ENCODE measurements at regions not wholly inside any gene's neighbourhood (a gene's known extent, or its start where the extent isn't known, plus 50 kb on each side); places are given as distances from the start of the nearest gene placed in this dataset.

DNA sequence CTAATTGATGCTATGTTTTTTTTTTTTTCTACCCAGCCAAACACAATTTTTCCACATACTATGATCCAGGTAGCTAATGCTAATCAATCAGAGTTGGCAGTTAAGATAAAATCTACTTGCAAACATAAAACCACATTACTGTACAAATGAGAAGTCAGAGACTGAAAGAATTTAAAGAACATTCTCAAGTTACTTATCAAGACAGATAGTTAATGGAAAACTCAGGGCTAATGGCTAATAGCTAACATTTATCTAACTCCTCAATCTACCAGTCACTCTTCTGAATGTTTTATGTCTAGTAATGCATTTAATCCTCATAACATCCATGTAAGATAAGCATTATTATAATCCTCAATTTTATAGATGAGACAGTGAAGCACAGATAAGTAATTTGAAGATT is 537.6 kb upstream of the SETBP1 start:
- H3K36me3 ChIP-seq (ENCODE audit: insufficient read depth, low read length): no peaks in the 10 kb centered on the region
- H3K27me3 ChIP-seq (ENCODE audit: insufficient read depth, low read length): no peaks in the 10 kb centered on the region
- no peak overlapping the region for H3K27ac ChIP-seq (ENCODE audit: low read depth, low read length)
- H3K79me2 ChIP-seq (ENCODE audit: control insufficient read depth, insufficient read depth, low read length, unreplicated experiment): no peaks in the 10 kb centered on the region
- H2AFZ ChIP-seq (ENCODE audit: low read length, unreplicated experiment): no peak overlapping the region
- H3K4me1 ChIP-seq (ENCODE audit: control insufficient read depth, insufficient read depth, low read length, unreplicated experiment): no peaks in the 10 kb centered on the region
- H3K4me3 ChIP-seq (ENCODE audit: low read depth, low read length): no peak overlapping the region

DNA sequence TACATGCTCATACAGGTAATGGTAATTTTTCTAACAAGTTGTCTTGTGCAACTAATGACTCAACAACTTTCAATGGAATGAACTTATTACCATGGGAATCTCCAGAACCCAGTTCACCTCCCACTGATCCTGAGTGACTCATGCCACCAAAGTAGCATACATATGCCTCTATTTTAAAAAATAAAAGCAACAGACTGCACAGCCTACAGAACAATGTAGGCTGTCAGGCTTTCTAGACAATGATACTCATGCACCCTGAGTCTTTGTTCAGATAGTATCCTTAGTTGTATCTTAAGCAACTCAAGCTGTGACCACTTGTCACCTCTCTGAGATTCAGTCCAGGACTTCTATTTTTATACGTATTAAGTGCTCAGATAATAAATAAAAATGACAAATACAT is 531.0 kb upstream of the SETBP1 start:
- no peaks in the 10 kb centered on the region for H3K79me2 ChIP-seq (ENCODE audit: control insufficient read depth, insufficient read depth, low read length, unreplicated experiment)
- H3K36me3 ChIP-seq (ENCODE audit: insufficient read depth, low read length): no peaks in the 10 kb centered on the region
- H3K4me3 ChIP-seq (ENCODE audit: low read depth, low read length): peak overlapping the region; percentile 21; the same call in 1 of the 2 replicates
- peaks cover 12% of the 10 kb centered on the region for H3K4me1 ChIP-seq (ENCODE audit: control insufficient read depth, insufficient read depth, low read length, unreplicated experiment)
- H3K27ac ChIP-seq (ENCODE audit: low read depth, low read length): peak overlapping the region; percentile 49
- no peak overlapping the region for H2AFZ ChIP-seq (ENCODE audit: low read length, unreplicated experiment)
- H3K27me3 ChIP-seq (ENCODE audit: insufficient read depth, low read length): no peaks in the 10 kb centered on the region

DNA sequence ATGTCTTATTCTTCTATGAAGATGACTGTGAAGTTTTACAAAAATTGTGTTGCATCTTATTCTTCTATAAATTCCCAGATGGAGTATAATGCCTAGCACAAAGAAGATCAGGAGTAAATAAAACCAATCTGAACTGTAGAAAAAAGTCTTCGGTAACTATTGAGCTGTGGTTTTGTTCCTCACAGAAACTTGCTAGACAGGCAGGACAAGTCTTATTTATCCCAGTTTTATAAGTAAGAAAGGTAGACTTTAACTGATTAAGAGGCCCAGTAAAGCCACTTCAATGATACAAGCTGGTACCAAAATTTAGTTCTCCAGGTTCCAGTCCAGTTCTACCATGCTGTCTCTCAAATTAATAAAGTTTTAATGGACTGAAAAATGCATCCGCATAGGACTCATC is 526.7 kb upstream of the SETBP1 start:
- Histone ChIP-seq H3K27me3 (ENCODE audit: insufficient read depth, low read length) (no peaks in the 10 kb centered on the region), H3K79me2 (ENCODE audit: control insufficient read depth, insufficient read depth, low read length, unreplicated experiment) (no peaks in the 10 kb centered on the region), H3K27ac (ENCODE audit: low read depth, low read length) (no peak overlapping the region), H3K4me3 (ENCODE audit: low read depth, low read length) (no peak overlapping the region), H3K4me1 (ENCODE audit: control insufficient read depth, insufficient read depth, low read length, unreplicated experiment) (peaks cover 12% of the 10 kb centered on the region), H3K36me3 (ENCODE audit: insufficient read depth, low read length) (no peaks in the 10 kb centered on the region), H2AFZ (ENCODE audit: low read length, unreplicated experiment) (no peak overlapping the region)

DNA sequence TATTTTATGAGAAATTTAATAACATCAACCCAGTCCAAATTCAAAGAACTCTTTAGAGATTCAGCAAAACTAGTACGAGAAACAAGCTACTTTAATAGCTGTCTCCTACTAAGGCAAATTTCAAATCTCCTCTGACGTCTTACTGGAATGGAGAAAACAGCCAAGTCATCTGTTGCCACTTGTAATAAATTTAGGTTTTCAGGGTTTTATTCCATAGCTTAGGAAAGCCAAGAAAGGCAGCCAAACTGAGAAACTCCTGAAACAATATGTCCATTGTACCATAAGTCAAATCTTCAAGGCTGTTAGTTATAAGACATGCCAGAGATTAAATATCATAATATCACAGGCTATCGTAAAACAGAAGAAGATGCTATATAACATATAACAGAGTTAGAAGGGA is 524.6 kb upstream of the SETBP1 start:
- no peak overlapping the region for H3K4me3 ChIP-seq (ENCODE audit: low read depth, low read length)
- no peak overlapping the region for H2AFZ ChIP-seq (ENCODE audit: low read length, unreplicated experiment)

DNA sequence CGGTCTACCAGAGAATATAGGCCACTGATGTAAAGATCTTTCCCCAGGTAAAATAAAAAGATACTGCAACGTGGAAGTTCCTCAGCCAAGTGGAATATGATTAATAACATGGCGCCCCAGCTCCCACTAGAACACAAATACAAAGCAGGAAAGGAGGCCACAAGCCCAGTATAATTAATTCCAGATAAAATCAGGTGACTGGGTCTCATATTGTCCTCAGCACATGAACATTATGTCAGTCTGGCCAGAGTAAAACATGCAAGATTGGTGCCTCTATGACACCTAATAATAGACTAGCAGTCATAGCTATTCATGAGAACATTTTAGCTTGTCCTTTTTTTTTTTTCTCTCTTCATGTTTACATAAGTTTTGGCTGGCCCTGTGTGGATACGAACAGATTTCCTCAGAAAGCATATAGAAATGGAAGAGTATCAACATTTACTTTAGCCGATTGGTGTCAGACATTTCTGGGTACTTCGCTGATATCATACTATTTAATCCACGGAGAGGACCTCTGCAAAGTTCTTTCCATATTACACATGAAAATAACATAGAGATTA is 523.8 kb upstream of the SETBP1 start:
- Histone ChIP-seq H3K27me3 (ENCODE audit: insufficient read depth, low read length) (no peaks in the 10 kb centered on the region), H3K27ac (ENCODE audit: low read depth, low read length) (no peak overlapping the region), H3K36me3 (ENCODE audit: insufficient read depth, low read length) (no peaks in the 10 kb centered on the region), H3K4me3 (ENCODE audit: low read depth, low read length) (no peak overlapping the region), H2AFZ (ENCODE audit: low read length, unreplicated experiment) (no peak overlapping the region), H3K79me2 (ENCODE audit: control insufficient read depth, insufficient read depth, low read length, unreplicated experiment) (no peaks in the 10 kb centered on the region), H3K4me1 (ENCODE audit: control insufficient read depth, insufficient read depth, low read length, unreplicated experiment) (no peaks in the 10 kb centered on the region)

More for the DNA sequence above, 524.6 kb upstream of the SETBP1 start:
- Histone ChIP-seq H3K27me3 (ENCODE audit: insufficient read depth, low read length) (no peaks in the 10 kb centered on the region), H3K79me2 (ENCODE audit: control insufficient read depth, insufficient read depth, low read length, unreplicated experiment) (no peaks in the 10 kb centered on the region), H3K4me1 (ENCODE audit: control insufficient read depth, insufficient read depth, low read length, unreplicated experiment) (no peaks in the 10 kb centered on the region), H3K36me3 (ENCODE audit: insufficient read depth, low read length) (no peaks in the 10 kb centered on the region), H3K27ac (ENCODE audit: low read depth, low read length) (no peak overlapping the region)

DNA sequence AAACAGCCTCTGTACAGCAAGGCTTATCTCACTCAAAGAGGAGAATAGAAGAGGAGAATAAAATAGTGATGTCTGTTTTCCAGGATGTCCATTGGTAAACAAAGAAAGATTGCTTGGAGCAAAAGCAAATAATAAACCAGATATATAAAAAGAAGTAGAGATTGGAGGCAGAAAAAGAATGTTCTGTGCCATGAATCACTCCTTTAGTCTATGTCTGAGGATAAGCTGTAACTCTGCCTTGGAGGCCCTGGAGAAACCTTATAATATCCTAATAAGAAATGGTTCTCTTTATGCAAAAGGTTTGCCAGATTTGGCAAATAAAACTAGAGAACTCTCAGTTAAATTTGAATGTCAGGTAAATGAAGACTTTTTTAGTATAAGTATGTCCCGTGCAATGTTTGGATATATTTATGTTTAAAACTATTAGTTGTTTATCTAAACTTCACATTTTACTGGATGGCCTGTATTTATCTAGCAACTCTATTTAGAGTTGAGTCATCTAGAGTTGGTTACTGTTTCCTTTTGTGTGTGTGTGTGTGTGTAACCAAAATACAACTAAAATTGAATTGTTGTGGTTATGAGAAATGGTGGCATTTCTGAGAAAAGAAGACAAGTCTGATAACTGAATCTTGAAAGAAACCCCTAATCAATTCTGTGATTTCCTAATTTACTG is 510.3 kb upstream of the SETBP1 start:
- no peaks in the 10 kb centered on the region for H3K36me3 ChIP-seq (ENCODE audit: insufficient read depth, low read length)
- H3K4me3 ChIP-seq (ENCODE audit: low read depth, low read length): no peak overlapping the region
- no peaks in the 10 kb centered on the region for H3K27me3 ChIP-seq (ENCODE audit: insufficient read depth, low read length)
- H3K79me2 ChIP-seq (ENCODE audit: control insufficient read depth, insufficient read depth, low read length, unreplicated experiment): no peaks in the 10 kb centered on the region
- H2AFZ ChIP-seq (ENCODE audit: low read length, unreplicated experiment): peak overlapping the region; percentile 14
- H3K27ac ChIP-seq (ENCODE audit: low read depth, low read length): no peak overlapping the region
- no peaks in the 10 kb centered on the region for H3K4me1 ChIP-seq (ENCODE audit: control insufficient read depth, insufficient read depth, low read length, unreplicated experiment)

DNA sequence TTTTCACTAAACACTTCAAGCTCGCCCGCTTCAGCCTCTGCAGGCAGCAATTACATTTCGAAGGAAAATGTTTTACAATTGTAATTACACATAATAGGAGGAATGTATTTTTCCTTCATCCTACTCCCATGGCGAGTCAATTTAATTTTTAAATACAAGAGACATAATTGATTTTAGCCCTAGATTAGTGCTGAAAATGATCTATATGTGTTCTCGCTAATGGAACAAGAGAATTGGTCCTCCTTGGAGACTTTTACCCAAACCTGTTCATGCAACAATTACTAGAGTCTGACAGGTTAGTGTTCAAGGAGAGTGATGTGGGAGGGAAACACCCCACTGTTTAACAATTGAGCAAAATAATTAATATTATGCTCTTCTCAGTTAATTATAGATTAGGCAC is 509.4 kb upstream of the SETBP1 start:
- no peak overlapping the region for H3K4me3 ChIP-seq (ENCODE audit: low read depth, low read length)
- H3K4me1 ChIP-seq (ENCODE audit: control insufficient read depth, insufficient read depth, low read length, unreplicated experiment): peaks cover 5% of the 10 kb centered on the region
- no peak overlapping the region for H3K27ac ChIP-seq (ENCODE audit: low read depth, low read length)
- no peaks in the 10 kb centered on the region for H3K36me3 ChIP-seq (ENCODE audit: insufficient read depth, low read length)
- H3K79me2 ChIP-seq (ENCODE audit: control insufficient read depth, insufficient read depth, low read length, unreplicated experiment): no peaks in the 10 kb centered on the region
- no peaks in the 10 kb centered on the region for H3K27me3 ChIP-seq (ENCODE audit: insufficient read depth, low read length)
- H2AFZ ChIP-seq (ENCODE audit: low read length, unreplicated experiment): no peak overlapping the region

DNA sequence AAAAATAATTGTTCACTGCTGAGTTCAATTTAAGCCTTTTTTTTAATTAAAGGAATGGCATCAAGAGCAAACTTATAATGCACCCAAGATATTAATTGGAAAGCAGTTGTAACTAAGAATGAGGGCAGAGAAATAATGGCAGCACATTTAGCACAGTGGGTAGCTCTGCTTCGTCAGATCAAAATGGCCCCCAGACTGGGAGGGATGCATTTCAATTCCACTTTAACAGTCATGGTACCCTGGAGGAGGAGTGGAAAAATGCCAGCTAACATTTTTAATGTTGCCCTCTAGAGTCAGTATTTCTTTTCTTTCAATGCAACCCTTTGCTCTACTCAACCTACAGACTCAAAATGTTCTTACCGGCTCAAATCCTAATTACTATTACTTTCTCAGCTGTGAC is 504.8 kb upstream of the SETBP1 start:
- Histone ChIP-seq H3K27me3 (ENCODE audit: insufficient read depth, low read length) (no peaks in the 10 kb centered on the region), H3K4me1 (ENCODE audit: control insufficient read depth, insufficient read depth, low read length, unreplicated experiment) (peaks cover 11% of the 10 kb centered on the region)

DNA sequence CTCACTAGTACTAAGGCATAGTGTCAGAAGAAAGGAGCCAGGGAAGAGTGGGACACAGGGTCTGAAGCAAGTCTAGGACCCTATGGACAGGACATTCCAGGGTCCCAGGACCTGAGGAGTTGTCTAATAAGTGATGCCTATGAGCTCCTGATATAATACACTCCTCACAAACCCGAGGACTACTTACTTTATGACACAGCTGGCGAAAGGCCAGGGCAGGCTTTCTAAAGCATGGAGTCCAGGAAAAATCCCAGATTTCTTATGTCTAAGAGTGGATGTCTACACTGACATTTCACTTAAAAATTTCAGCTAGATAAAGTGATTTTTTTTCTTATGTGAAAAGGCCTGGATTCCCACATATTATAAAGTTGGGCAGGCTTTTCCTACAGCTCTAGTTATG is 502.2 kb upstream of the SETBP1 start:
- Histone ChIP-seq H3K27ac (ENCODE audit: low read depth, low read length) (no peak overlapping the region), H3K4me1 (ENCODE audit: control insufficient read depth, insufficient read depth, low read length, unreplicated experiment) (peaks cover 11% of the 10 kb centered on the region), H3K36me3 (ENCODE audit: insufficient read depth, low read length) (no peaks in the 10 kb centered on the region), H3K79me2 (ENCODE audit: control insufficient read depth, insufficient read depth, low read length, unreplicated experiment) (no peaks in the 10 kb centered on the region), H3K4me3 (ENCODE audit: low read depth, low read length) (no peak overlapping the region), H2AFZ (ENCODE audit: low read length, unreplicated experiment) (no peak overlapping the region), H3K27me3 (ENCODE audit: insufficient read depth, low read length) (no peaks in the 10 kb centered on the region)

More for the DNA sequence above, 504.8 kb upstream of the SETBP1 start:
- Histone ChIP-seq H2AFZ (ENCODE audit: low read length, unreplicated experiment) (no peak overlapping the region), H3K4me3 (ENCODE audit: low read depth, low read length) (no peak overlapping the region), H3K27ac (ENCODE audit: low read depth, low read length) (no peak overlapping the region), H3K36me3 (ENCODE audit: insufficient read depth, low read length) (no peaks in the 10 kb centered on the region), H3K79me2 (ENCODE audit: control insufficient read depth, insufficient read depth, low read length, unreplicated experiment) (no peaks in the 10 kb centered on the region)

DNA sequence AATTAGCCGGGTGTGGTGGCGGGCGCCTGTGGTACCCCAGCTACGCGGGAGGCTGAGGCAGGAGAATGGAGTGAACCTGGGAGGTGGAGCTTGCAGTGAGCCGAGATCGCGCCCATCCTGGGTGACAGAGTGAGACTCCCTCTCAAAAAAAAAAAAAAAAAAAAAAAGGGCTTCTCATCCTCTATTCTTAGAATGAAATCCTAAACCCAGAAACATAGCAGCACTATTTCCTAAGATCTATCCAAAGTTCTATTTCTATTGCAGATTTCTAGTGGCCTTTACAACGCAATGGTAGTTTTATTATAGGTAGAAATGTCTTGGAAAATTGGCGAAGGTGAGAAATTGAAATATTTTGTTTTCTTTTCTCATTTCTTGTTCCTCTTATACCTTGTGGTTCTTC is 501.0 kb upstream of the SETBP1 start:
- Histone ChIP-seq H3K4me1 (ENCODE audit: control insufficient read depth, insufficient read depth, low read length, unreplicated experiment) (peaks cover 11% of the 10 kb centered on the region), H2AFZ (ENCODE audit: low read length, unreplicated experiment) (no peak overlapping the region), H3K27me3 (ENCODE audit: insufficient read depth, low read length) (no peaks in the 10 kb centered on the region), H3K27ac (ENCODE audit: low read depth, low read length) (no peak overlapping the region), H3K4me3 (ENCODE audit: low read depth, low read length) (no peak overlapping the region), H3K36me3 (ENCODE audit: insufficient read depth, low read length) (no peaks in the 10 kb centered on the region), H3K79me2 (ENCODE audit: control insufficient read depth, insufficient read depth, low read length, unreplicated experiment) (no peaks in the 10 kb centered on the region)

DNA sequence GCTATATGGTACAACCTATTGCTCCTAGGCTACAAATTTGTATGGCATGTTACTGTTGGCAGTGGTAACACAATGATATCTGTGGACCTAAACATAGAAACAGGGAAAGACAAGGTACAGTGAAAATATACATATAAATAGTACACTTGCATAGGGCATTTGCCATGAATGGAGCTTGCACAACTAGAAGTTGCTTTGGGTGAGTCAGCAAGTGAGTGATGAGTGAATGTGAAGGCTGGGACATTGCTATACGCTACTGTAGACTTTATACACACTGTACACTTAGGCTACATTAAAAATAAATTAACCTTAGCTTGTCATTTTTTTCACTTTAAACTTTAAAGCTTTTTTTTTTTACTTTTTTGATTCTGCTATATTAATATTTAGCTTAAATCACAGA is 500.0 kb upstream of the SETBP1 start:
- Histone ChIP-seq H3K4me3 (ENCODE audit: low read depth, low read length) (no peak overlapping the region), H3K36me3 (ENCODE audit: insufficient read depth, low read length) (no peaks in the 10 kb centered on the region), H3K27me3 (ENCODE audit: insufficient read depth, low read length) (no peaks in the 10 kb centered on the region), H3K4me1 (ENCODE audit: control insufficient read depth, insufficient read depth, low read length, unreplicated experiment) (peaks cover 11% of the 10 kb centered on the region), H2AFZ (ENCODE audit: low read length, unreplicated experiment) (no peak overlapping the region), H3K79me2 (ENCODE audit: control insufficient read depth, insufficient read depth, low read length, unreplicated experiment) (no peaks in the 10 kb centered on the region), H3K27ac (ENCODE audit: low read depth, low read length) (no peak overlapping the region)

All from ACC112 (cell line).